Activated T-helper 2 cell treated with anti-CD3 and anti-CD28 coated beads, Interferon-gamma antibody, Interleukin-2, Interleukin-4, amounts not matched to agents 10 μg/mL and 5 μg/mL and 100 μg/mL, durations not matched to agents 14 hours and 24 hours and 36 hours (primary cell): ENCODE measurements at regions not wholly inside any gene's neighbourhood (a gene's known extent, or its start where the extent isn't known, plus 50 kb on each side); places are given as distances from the start of the nearest gene placed in this dataset.

Experiments
- DNase-seq: peaks from one replicate; pipeline ENCODE4 v3.0.0; 2021; ENCODE audit warnings: low spot score
- H3K27ac Mint-ChIP-seq: one replicate; pipeline ENCODE4 v1.8.0; 2021; ENCODE audit warnings: mixed read lengths
- H3K27me3 Mint-ChIP-seq: one replicate; pipeline ENCODE4 v1.8.0; 2021; ENCODE audit warnings: low read depth, mixed read lengths
- H3K36me3 Mint-ChIP-seq: one replicate; pipeline ENCODE4 v1.8.0; 2021; ENCODE audit warnings: low read depth, mixed read lengths
- H3K4me1 Mint-ChIP-seq: one replicate; pipeline ENCODE4 v1.8.0; 2021; ENCODE audit warnings: low read depth, mixed read lengths
- H3K4me3 Mint-ChIP-seq: one replicate; pipeline ENCODE4 v1.8.0; 2021; ENCODE audit warnings: low read depth, mild to moderate bottlenecking, moderate library complexity, mixed read lengths
- H3K9me3 Mint-ChIP-seq: one replicate; pipeline ENCODE4 v1.8.0; 2021; ENCODE audit warnings: mixed read lengths
- intact Hi-C: fragments of 100-400 bp; cut with micrococcal nuclease; formaldehyde crosslinking; loops from one replicate; pipeline ENCODE4 v1.15.1; 2023

DNA sequence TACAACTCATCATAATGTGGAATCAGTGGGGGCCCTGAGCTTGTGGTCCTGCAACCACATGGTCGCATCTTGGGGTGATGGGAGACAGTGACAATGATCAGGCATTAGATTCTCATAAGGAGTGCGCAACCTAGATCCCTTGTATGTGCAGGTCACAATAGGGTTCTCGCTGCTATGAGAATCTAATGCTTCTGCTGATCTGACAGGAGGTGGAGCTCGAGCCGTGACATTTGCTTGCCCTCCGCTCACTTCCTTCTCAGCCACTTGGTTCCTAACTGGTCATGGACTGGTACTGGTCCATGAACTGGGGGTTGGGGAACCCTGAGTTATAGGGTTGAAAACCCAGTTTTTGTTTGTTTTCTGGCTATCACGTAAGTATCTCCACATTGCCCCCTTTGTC lies 1290.9 kb upstream of the ATXN8OS start:
- Mint-ChIP-seq H3K36me3 (no peaks in the 10 kb centered on the region), H3K9me3 (peaks cover 35% of the 10 kb centered on the region), H3K4me1 (no peaks in the 10 kb centered on the region), H3K4me3 (no peak overlapping the region), H3K27me3 (no peaks in the 10 kb centered on the region), H3K27ac (no peak overlapping the region)
- intact Hi-C loops: no loop called here
- DNase-seq: no peak

DNA sequence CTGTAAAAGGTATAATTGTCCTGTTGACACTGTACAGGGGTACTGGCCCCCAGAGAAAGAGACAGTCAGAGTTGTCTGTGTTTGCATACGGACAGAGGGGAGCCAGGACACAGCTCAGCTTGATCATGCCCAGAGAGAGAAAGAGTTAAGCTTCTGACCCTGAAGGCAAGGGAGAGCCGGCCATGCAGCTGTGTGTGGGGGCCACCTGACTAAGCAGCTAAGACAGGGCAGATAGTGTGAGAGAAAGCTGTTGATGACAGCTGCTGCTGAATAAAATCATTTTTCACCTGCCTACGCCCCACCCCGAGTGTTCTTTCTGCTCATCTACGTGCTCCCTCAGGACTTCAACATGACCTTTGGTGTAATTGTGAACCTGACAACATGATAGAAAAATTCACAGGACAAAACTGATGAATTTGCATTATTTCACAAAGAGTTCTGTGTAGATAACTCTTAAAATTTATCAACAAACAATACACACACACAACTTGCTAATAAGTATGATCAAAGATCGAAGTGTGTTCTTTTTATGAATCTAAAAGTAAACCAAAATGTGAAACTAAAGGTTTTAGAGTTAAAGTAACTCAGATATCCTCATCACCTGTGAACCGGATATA lies 1294.3 kb upstream of the ATXN8OS start:
- H3K9me3 Mint-ChIP-seq: peaks cover 10% of the 10 kb centered on the region
- no peaks in the 10 kb centered on the region for H3K27me3 Mint-ChIP-seq
- H3K27ac Mint-ChIP-seq: no peak overlapping the region
- no peaks in the 10 kb centered on the region for H3K36me3 Mint-ChIP-seq
- no peak for DNase-seq
- intact Hi-C loops: no loop called here
- H3K4me3 Mint-ChIP-seq: no peak overlapping the region
- H3K4me1 Mint-ChIP-seq: no peaks in the 10 kb centered on the region

DNA sequence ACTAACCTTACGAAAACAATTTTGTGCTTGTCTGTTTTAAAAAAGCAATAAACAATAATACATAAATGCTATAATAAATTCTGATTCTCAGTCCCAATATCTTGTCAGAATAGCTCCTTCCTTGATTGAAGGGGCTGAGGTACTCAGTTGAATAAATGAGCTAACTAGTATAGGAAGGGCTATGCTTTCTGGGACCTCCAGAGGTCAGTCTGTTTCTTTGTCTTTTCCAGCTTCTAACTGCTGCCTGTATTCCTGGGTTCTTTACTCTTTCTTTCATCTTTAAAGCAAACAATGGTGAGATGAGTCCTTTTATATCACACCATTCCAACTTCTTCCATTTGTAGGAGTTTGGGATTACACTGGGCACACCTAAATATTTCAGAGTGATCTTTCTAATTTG lies 1297.0 kb upstream of the ATXN8OS start:
- Mint-ChIP-seq H3K27ac (no peak overlapping the region), H3K4me1 (no peaks in the 10 kb centered on the region), H3K36me3 (no peaks in the 10 kb centered on the region), H3K27me3 (no peaks in the 10 kb centered on the region), H3K9me3 (peaks cover 17% of the 10 kb centered on the region), H3K4me3 (no peak overlapping the region)
- DNase-seq: no peak
- intact Hi-C loops: no loop called here

DNA sequence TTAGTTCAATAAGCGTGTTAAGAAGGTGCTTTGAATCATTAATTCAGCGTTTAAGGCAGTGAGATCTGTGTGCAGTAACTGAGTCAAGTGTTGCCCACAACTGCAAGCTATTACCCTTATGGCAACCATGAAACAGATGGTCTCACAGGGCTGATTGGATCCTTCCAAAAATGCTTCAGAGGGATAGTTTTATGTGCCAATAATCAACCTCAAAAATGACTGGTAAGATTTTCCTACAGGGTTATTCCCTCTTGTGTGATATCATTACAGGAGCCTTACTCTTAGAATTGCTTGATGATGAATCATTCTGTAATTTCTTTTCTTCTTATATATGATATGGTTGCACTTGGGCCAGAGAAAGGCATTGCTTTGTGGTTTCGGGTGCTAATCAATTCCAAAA lies 1299.2 kb upstream of the ATXN8OS start:
- Mint-ChIP-seq H3K4me3 (no peak overlapping the region), H3K27me3 (no peaks in the 10 kb centered on the region), H3K4me1 (no peaks in the 10 kb centered on the region), H3K9me3 (peaks cover 10% of the 10 kb centered on the region), H3K27ac (no peak overlapping the region), H3K36me3 (no peaks in the 10 kb centered on the region)
- intact Hi-C loops: no loop called here
- no peak for DNase-seq

DNA sequence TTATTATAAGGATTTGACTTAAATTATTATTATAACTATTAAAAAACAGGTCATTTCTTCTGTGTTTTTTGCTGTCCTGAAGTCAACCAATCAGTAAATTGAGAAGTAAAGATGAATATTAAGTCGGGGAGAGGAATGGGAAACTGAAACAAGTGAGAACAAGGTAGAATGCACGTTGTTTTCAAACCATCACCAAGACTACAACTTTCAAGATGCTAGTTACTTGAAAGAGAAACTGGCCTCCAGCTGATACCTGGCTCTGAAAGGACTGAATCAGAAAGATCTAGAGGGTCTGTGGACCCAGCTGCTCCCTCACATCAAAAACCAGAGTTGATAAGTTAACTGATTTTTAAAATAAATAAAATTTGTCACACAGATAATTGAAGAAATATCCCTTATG lies 1301.5 kb upstream of the ATXN8OS start:
- Mint-ChIP-seq H3K9me3 (peaks cover 10% of the 10 kb centered on the region), H3K36me3 (no peaks in the 10 kb centered on the region), H3K4me3 (no peak overlapping the region)

DNA sequence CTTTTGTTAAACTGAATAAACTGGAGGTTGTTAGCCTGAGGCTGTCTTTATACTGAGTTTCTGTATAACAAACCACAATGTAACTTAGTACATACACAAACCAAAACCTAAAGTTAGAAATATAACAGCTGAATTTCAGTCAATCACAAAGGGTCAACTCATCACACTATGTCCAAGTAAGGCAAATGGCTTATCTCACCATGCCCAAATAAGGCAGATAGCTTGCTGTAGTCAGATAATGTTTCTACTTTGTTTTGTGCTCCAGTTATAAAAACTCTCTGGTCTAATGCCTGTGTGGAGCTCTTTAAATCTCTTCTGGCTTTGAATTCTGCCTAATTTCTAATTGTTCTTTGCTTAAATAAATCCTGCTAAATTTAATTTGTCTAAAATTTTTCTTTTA lies 1323.4 kb upstream of the ATXN8OS start:
- Mint-ChIP-seq H3K36me3 (no peaks in the 10 kb centered on the region), H3K4me1 (no peaks in the 10 kb centered on the region), H3K4me3 (no peak overlapping the region), H3K27ac (no peak overlapping the region), H3K27me3 (no peaks in the 10 kb centered on the region), H3K9me3 (peaks cover 47% of the 10 kb centered on the region)
- no peak for DNase-seq
- intact Hi-C loops: no loop called here

More for the DNA sequence above, 1301.5 kb upstream of the ATXN8OS start:
- no peaks in the 10 kb centered on the region for H3K27me3 Mint-ChIP-seq
- intact Hi-C loops: no loop called here
- DNase-seq: no peak
- H3K27ac Mint-ChIP-seq: no peak overlapping the region
- no peaks in the 10 kb centered on the region for H3K4me1 Mint-ChIP-seq

DNA sequence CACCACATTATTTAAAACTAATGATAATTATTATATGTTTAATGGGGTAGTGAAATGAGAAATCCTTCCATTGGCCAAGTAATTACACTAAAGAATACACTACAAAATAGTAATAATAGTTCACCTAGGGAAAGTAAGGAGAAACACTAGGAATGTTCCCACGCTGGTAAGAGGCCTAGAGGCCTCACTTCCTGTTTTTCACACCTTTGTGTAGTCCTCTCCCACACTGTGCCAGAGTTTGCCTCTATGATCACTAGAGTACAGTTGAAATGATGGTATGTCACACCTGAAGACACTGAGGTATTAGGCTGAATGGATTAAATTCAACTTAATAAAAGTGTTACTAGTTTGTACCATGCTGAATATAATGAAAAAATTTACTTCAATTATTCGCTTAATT lies 1348.0 kb upstream of the ATXN8OS start:
- Mint-ChIP-seq H3K27ac (no peak overlapping the region), H3K36me3 (no peaks in the 10 kb centered on the region), H3K4me3 (no peak overlapping the region), H3K27me3 (no peaks in the 10 kb centered on the region), H3K9me3 (peaks cover 35% of the 10 kb centered on the region), H3K4me1 (no peaks in the 10 kb centered on the region)
- DNase-seq: no peak
- intact Hi-C loops: no loop called here

DNA sequence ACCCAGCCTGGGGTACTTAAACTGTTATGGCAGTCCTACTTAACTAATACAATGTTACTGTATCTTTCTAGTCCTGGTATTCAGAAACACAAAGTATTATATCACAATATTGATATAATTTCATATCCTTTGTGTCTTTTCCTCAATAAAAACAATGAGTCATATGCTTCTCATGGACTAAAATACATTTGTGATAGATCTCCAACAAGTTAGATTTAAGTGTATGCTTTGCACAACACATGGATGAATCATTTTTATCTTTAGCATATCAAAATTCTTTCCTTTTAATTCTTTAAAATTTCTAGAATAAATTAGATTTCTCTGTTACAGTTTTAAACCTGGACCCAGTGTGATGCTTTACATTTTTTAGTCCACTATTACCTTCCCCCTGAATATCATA lies 1357.8 kb upstream of the ATXN8OS start:
- Mint-ChIP-seq H3K4me3 (no peak overlapping the region), H3K27ac (no peak overlapping the region), H3K4me1 (no peaks in the 10 kb centered on the region), H3K36me3 (no peaks in the 10 kb centered on the region), H3K27me3 (no peaks in the 10 kb centered on the region), H3K9me3 (peaks cover 44% of the 10 kb centered on the region)
- DNase-seq: no peak
- intact Hi-C loops: no loop called here

DNA sequence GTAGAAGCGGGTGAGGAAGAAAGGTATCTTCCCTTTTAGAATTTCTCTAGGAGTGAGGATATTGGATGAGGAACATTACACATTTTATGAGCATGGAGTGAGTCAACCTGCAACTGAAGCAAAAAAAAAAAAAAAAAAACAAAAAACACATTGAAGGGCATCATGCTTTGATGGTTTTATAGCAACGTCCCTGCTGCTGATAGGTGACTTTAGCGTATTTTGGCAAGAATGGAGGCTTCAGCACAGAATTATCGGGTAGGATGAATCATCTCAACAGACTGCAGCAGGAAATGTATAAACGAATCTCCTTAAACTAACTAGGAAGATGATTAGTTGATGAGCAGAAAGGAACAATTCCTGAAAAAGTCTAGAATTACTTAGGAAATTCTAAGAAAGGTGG lies 1359.6 kb upstream of the ATXN8OS start:
- Mint-ChIP-seq H3K4me1 (no peaks in the 10 kb centered on the region), H3K27ac (no peak overlapping the region), H3K36me3 (no peaks in the 10 kb centered on the region), H3K27me3 (no peaks in the 10 kb centered on the region), H3K4me3 (no peak overlapping the region), H3K9me3 (peaks cover 37% of the 10 kb centered on the region)
- intact Hi-C loops: no loop called here
- no peak for DNase-seq

DNA sequence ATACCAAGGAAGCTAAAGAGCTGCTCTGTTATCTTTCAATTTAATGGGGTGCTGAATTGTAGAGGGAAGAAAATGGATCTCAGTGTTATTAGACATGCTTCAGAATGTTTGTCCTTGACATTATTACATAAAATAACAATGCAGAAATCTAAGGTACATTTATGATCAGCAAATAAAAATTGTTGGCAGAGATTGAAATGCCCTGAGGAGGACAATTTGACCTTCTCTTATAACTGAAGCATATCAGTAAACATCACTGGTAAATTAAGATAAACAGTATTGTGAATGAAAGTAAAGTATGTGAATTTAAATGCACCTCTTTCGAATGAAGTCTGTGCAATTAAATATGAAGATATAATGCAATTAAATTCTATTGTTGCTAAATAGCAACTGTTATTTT lies 1362.1 kb upstream of the ATXN8OS start:
- Mint-ChIP-seq H3K27ac (no peak overlapping the region), H3K36me3 (no peaks in the 10 kb centered on the region), H3K27me3 (no peaks in the 10 kb centered on the region), H3K4me1 (no peaks in the 10 kb centered on the region), H3K4me3 (no peak overlapping the region), H3K9me3 (peaks cover 35% of the 10 kb centered on the region)
- DNase-seq: no peak
- intact Hi-C loops: no loop called here

DNA sequence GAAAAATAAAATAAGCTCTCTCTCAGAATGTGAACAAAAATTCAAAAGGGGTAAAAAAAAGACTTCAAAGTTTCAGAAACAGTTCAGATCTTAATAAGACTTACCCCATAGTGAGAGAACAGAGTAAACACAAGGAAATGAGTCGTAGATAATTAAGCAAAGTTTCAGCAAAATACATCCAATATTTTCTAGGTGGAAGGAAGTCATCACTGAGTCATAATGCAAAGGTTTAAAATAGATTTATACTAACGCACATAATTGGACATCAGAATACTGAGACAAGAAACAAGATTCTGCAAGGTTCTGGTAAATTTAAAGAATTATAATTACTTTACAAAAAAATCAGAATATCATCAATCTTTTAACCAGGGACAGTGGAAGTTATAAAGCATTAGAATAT lies 1370.7 kb upstream of the ATXN8OS start:
- peaks cover 13% of the 10 kb centered on the region for H3K9me3 Mint-ChIP-seq
- intact Hi-C loops: no loop called here

DNA sequence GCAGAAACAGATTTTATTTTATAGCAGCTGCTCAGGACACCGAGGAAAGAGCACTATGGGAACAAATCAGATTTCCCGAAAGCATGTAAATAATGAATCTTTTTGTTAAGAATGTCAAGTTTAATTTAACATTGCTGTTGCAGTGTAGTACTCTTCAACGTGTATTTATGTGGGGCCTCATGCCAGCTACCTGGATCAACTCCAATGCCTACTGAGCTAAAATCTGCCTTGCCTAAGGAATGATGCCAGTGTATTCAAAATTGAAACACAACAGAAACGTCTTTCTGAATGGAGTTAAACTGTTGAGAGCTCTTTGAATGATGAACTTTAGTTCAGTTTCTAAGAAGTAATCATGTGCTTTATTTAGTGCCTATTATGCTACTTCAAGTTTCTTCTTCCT lies 1379.8 kb upstream of the ATXN8OS start:
- H3K4me1 Mint-ChIP-seq: no peaks in the 10 kb centered on the region
- H3K27ac Mint-ChIP-seq: no peak overlapping the region
- intact Hi-C loops: no loop called here

More for the DNA sequence above, 1370.7 kb upstream of the ATXN8OS start:
- H3K36me3 Mint-ChIP-seq: no peaks in the 10 kb centered on the region
- no peaks in the 10 kb centered on the region for H3K4me1 Mint-ChIP-seq
- H3K27ac Mint-ChIP-seq: no peak overlapping the region
- H3K4me3 Mint-ChIP-seq: no peak overlapping the region
- no peak for DNase-seq
- H3K27me3 Mint-ChIP-seq: no peaks in the 10 kb centered on the region

DNA sequence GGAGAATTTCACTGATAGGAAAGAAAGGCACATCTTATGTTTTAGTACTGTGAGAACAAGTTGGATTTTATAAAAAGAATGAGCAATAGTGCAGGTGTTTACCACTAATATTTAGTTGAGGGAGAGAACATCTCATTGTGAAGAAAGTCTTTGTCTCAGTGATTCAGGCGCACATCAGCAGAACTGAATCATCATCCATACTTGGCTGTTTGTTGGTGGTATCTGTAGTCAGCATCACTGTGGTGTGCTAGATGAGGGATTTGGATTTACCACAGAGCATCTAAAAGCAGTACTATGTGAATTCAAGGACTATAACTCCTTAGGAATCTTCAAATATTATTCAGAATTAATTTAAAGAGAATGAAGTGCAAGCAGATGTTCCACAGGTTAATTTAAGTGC lies 1380.5 kb upstream of the ATXN8OS start:
- intact Hi-C loops: no loop called here
- no peak for DNase-seq
- peaks cover 20% of the 10 kb centered on the region for H3K9me3 Mint-ChIP-seq
- H3K27ac Mint-ChIP-seq: no peak overlapping the region
- H3K4me3 Mint-ChIP-seq: no peak overlapping the region
- no peaks in the 10 kb centered on the region for H3K36me3 Mint-ChIP-seq
- no peaks in the 10 kb centered on the region for H3K4me1 Mint-ChIP-seq
- H3K27me3 Mint-ChIP-seq: no peaks in the 10 kb centered on the region

More for the DNA sequence above, 1379.8 kb upstream of the ATXN8OS start:
- Mint-ChIP-seq H3K4me3 (no peak overlapping the region), H3K36me3 (no peaks in the 10 kb centered on the region), H3K9me3 (peaks cover 17% of the 10 kb centered on the region), H3K27me3 (no peaks in the 10 kb centered on the region)
- DNase-seq: no peak

DNA sequence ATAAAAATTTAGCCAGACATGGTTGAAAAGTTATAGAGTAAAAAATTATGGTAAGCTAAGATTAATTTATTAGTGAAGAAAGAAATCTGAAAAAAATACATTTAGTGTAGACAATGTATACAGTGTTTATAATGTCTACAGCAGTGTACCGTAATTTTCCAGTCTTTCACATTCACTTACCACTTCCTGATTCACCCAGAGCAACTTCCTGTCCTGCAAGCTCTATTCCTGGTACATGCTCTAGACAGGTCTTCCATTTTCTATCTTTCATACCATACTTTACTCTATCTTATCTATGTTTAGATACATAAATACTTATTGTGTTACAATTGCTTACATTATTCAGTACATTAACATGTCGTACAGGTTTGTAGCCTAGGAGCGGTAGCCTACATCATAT lies 1387.8 kb upstream of the ATXN8OS start:
- H3K4me3 Mint-ChIP-seq: no peak overlapping the region
- H3K27me3 Mint-ChIP-seq: no peaks in the 10 kb centered on the region
- intact Hi-C loops: no loop called here
- no peak for DNase-seq
- H3K4me1 Mint-ChIP-seq: no peaks in the 10 kb centered on the region
- H3K9me3 Mint-ChIP-seq: peaks cover 21% of the 10 kb centered on the region
- H3K36me3 Mint-ChIP-seq: no peaks in the 10 kb centered on the region
- no peak overlapping the region for H3K27ac Mint-ChIP-seq
